Ascending aorta (tissue), 2 donors: ENCODE measurements at regions not wholly inside any gene's neighbourhood (a gene's known extent, or its start where the extent isn't known, plus 50 kb on each side); places are given as distances from the start of the nearest gene placed in this dataset.

Experiments used
- DNase-seq, 2 donors: peaks; one replicate each; pipeline ENCODE4 v3.0.0-alpha.2; 2019; ENCODE audit warnings: low spot score in 2 of 2
- H3K27ac ChIP-seq, 2 donors: fragments of 200-600 bp; sonication (generic); one replicate each; pipeline ENCODE4 v1.5.1; 2016 to 2017; ENCODE audit warnings: mild to moderate bottlenecking in 1 of 2
- H3K27me3 ChIP-seq: fragments of 200-600 bp; sonication (generic); one replicate; pipeline ENCODE4 v1.5.1; 2017
- H3K36me3 ChIP-seq, 2 donors: fragments of 200-600 bp; sonication (generic); one replicate each; pipeline ENCODE4 v1.5.1; 2016
- H3K4me1 ChIP-seq, 2 donors: fragments of 200-600 bp; sonication (generic); one replicate each; pipeline ENCODE4 v1.5.1; 2016 to 2017; ENCODE audit warnings: mild to moderate bottlenecking in 1 of 2
- H3K4me3 ChIP-seq, 2 donors: fragments of 200-600 bp; sonication (generic); one replicate each; pipeline ENCODE4 v1.5.1; 2016 to 2017; ENCODE audit warnings: mild to moderate bottlenecking in 1 of 2
- H3K9me3 ChIP-seq, 2 donors: fragments of 200-600 bp; sonication (generic); one replicate each; pipeline ENCODE4 v1.5.1; 2016
- CTCF ChIP-seq, 3 experiments: fragments of 200-600 bp in 2 of 3; fragments of 450-650 bp in 1 of 3; sonication (generic) in 2 of 3; IDR thresholded peaks; one replicate each; pipeline ENCODE4 v1.5.1; 2016 to 2019; ENCODE audit warnings: antibody characterized with exemption in 3 of 3, mild to moderate bottlenecking in 1 of 3, moderate library complexity in 1 of 3
- intact Hi-C: fragments of 100-400 bp; cut with DNase I; formaldehyde crosslinking; loops from one replicate; pipeline ENCODE4 v1.15.1; 2023

- Histone ChIP-seq H3K27ac (no peak overlapping the region), H3K36me3 (no peaks in the 10 kb centered on the region), H3K27me3 (no peaks in the 10 kb centered on the region), H3K4me3 (no peak overlapping the region), H3K4me1 (no peaks in the 10 kb centered on the region), H3K9me3 (no peaks in the 10 kb centered on the region)
- intact Hi-C loops, result no loop called here
- TF ChIP-seq CTCF (IDR thresholded peaks at IDR 0.05), result no peak
- DNase-seq, result no peak
Measured at GRCh38 chr4:8774071-8774470, 97.6 kb downstream of the HMX1 start.

GRCh38 chr4:8773124-8773931 lies 98.3 kb downstream of the HMX1 start:
- Histone ChIP-seq H3K9me3 (no peaks in the 10 kb centered on the region), H3K4me3 (no peak overlapping the region), H3K4me1 (no peaks in the 10 kb centered on the region), H3K27ac (no peak overlapping the region), H3K36me3 (no peaks in the 10 kb centered on the region), H3K27me3 (no peaks in the 10 kb centered on the region)
- no peak for DNase-seq
- intact Hi-C loops, result no loop called here
- no peak for TF ChIP-seq CTCF (IDR thresholded peaks at IDR 0.05)

- TF ChIP-seq CTCF (IDR thresholded peaks at IDR 0.05), result no peak
- H3K27me3 ChIP-seq, result no peaks in the 10 kb centered on the region
- no peaks in the 10 kb centered on the region for H3K36me3 ChIP-seq
- no peaks in the 10 kb centered on the region for H3K9me3 ChIP-seq
- no peaks in the 10 kb centered on the region for H3K4me1 ChIP-seq
- no peak for DNase-seq
- intact Hi-C loops, result no loop called here
- no peak overlapping the region for H3K27ac ChIP-seq
- H3K4me3 ChIP-seq, result no peak overlapping the region
Measured at GRCh38 chr4:8772499-8773123, 99.0 kb downstream of the HMX1 start.

GRCh38 chr4:8771666-8772065 lies 100.0 kb downstream of the HMX1 start:
- intact Hi-C loops, result no loop called here
- no peak for TF ChIP-seq CTCF (IDR thresholded peaks at IDR 0.05)
- DNase-seq, result no peak
- no peak overlapping the region for H3K27ac ChIP-seq
- H3K36me3 ChIP-seq, result no peaks in the 10 kb centered on the region
- no peaks in the 10 kb centered on the region for H3K27me3 ChIP-seq
- no peaks in the 10 kb centered on the region for H3K9me3 ChIP-seq
- no peak overlapping the region for H3K4me3 ChIP-seq
- no peaks in the 10 kb centered on the region for H3K4me1 ChIP-seq

GRCh38 chr4:8771258-8771590 lies 100.4 kb downstream of the HMX1 start:
- Histone ChIP-seq H3K36me3 (no peaks in the 10 kb centered on the region), H3K9me3 (no peaks in the 10 kb centered on the region), H3K27me3 (no peaks in the 10 kb centered on the region), H3K4me1 (no peaks in the 10 kb centered on the region), H3K4me3 (no peak overlapping the region), H3K27ac (no peak overlapping the region)
- intact Hi-C loops, result no loop called here
- no peak for TF ChIP-seq CTCF (IDR thresholded peaks at IDR 0.05)
- DNase-seq, result no peak
